ENCODE measurements at regions not wholly inside any gene's neighbourhood (a gene's known extent, or its start where the extent isn't known, plus 50 kb on each side); places are given as distances from the start of the nearest gene placed in this dataset.

DNA sequence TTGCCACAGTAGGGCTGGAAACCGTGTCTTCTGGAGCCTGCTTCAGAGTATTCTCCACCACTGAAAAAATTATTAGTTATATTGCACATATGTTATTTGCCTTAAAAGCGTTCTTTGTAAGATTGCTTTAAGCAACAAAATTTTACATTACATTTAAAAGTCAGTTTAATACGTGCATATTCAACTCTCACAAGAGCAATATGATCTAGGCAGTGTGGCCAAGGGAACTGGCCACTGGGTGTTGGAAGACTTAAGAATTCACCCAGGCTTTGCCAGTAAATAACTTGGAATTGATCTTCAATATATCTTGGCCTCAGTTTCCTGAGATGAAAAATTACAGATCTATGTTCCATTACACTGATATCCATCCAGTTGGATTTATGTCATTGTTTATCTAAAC lies 694.4 kb downstream of the EFNA5 start:
- TF ChIP-seq, protein P1, sequence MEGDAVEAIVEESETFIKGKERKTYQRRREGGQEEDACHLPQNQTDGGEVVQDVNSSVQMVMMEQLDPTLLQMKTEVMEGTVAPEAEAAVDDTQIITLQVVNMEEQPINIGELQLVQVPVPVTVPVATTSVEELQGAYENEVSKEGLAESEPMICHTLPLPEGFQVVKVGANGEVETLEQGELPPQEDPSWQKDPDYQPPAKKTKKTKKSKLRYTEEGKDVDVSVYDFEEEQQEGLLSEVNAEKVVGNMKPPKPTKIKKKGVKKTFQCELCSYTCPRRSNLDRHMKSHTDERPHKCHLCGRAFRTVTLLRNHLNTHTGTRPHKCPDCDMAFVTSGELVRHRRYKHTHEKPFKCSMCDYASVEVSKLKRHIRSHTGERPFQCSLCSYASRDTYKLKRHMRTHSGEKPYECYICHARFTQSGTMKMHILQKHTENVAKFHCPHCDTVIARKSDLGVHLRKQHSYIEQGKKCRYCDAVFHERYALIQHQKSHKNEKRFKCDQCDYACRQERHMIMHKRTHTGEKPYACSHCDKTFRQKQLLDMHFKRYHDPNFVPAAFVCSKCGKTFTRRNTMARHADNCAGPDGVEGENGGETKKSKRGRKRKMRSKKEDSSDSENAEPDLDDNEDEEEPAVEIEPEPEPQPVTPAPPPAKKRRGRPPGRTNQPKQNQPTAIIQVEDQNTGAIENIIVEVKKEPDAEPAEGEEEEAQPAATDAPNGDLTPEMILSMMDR (IDR thresholded peaks at IDR 0.05; ENCODE audit: borderline replicate concordance, extremely low read depth, insufficient read depth) = no peak
- Histone ChIP-seq H3K4me3 (ENCODE audit: low read length in 3 of 3) (no peak overlapping the region), H3K9ac (ENCODE audit: low read length in 3 of 3) (no peak overlapping the region), H3K9me3 (ENCODE audit: control insufficient read depth in 2 of 3, insufficient read depth in 1 of 3, low read length in 3 of 3) (no peaks in the 10 kb centered on the region), H3K27ac (ENCODE audit: low read depth in 2 of 2, low read length in 2 of 2) (no peak overlapping the region), H3K4me1 (ENCODE audit: control insufficient read depth in 2 of 3, insufficient read depth in 2 of 3, low read depth in 1 of 3, low read length in 3 of 3) (no peaks in the 10 kb centered on the region), H3K27me3 (ENCODE audit: control insufficient read depth, insufficient read depth, low read length) (no peaks in the 10 kb centered on the region), H3K36me3 (ENCODE audit: control insufficient read depth in 2 of 3, insufficient read depth in 3 of 3, low read length in 3 of 3) (no peaks in the 10 kb centered on the region)
- FAIRE-seq (no peak), DNase-seq (no peak)
- intact Hi-C loops (cut with DNase I) = no loop called here

DNA sequence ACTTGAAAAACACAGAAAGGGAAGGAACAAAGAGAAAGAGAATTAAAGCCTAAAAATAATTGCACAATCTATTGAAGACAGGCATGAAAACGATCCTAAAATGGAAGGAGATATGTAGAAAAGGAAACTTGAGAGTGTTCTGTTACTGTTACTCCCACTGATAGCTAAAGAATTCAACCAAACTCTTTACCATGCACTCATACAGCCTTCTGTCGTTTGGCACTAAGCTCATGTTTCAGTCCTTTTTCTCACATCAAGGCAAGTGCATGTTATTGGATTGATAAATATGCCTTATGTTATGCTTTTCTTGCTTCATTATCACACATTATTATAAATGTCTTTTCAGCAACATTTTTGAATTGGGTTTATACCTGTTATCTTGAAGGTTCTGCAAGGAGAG lies 696.5 kb downstream of the EFNA5 start:
- H3K9me3 ChIP-seq (ENCODE audit: control insufficient read depth in 2 of 3, insufficient read depth in 1 of 3, low read length in 3 of 3) = no peaks in the 10 kb centered on the region
- no peak overlapping the region for H3K4me3 ChIP-seq (ENCODE audit: low read length in 3 of 3)
- no peaks in the 10 kb centered on the region for H3K27me3 ChIP-seq (ENCODE audit: control insufficient read depth, insufficient read depth, low read length)
- TF ChIP-seq, protein P1 (IDR thresholded peaks at IDR 0.05; ENCODE audit: borderline replicate concordance, extremely low read depth, insufficient read depth) = no peak
- intact Hi-C loops (cut with DNase I) = no loop called here
- H3K36me3 ChIP-seq (ENCODE audit: control insufficient read depth in 2 of 3, insufficient read depth in 3 of 3, low read length in 3 of 3) = no peaks in the 10 kb centered on the region
- no peak overlapping the region for H3K9ac ChIP-seq (ENCODE audit: low read length in 3 of 3)
- no peak overlapping the region for H3K27ac ChIP-seq (ENCODE audit: low read depth in 2 of 2, low read length in 2 of 2)
- no peaks in the 10 kb centered on the region for H3K4me1 ChIP-seq (ENCODE audit: control insufficient read depth in 2 of 3, insufficient read depth in 2 of 3, low read depth in 1 of 3, low read length in 3 of 3)
- FAIRE-seq = no peak
- DNase-seq = peak in 1 of 5 donors; percentile 26

DNA sequence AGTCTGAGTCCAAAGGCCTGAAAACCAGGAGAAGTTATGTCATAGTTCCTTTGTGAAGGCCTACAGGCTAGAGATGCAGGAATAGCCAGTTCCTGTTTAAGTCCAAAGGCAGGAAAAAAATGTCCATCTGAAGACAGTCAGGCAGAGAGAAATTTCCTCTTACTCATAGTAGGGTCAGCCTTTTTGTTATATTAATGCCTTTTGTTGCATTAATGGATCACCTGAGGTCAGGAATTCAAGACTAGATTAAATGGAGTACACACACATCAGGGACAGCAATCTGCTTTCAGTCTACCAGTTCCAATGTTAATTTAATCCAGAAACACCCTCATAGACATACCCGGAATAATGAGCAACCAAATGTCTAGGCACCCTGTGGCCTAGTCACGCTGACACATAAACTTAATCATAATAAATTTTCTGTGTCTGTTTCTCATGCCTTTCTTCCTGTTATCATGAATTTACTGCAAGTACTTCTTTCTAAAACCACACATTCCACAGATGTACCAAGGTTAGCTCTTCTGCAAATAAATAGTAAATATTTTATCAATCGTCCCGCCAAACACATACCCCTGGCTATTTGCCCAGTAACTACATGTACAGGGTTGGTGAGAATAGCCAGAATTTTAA lies 703.9 kb downstream of the EFNA5 start:
- Histone ChIP-seq H3K9me3 (ENCODE audit: control insufficient read depth in 2 of 3, insufficient read depth in 1 of 3, low read length in 3 of 3) (no peaks in the 10 kb centered on the region), H3K4me3 (ENCODE audit: low read length in 3 of 3) (no peak overlapping the region), H3K4me1 (ENCODE audit: control insufficient read depth in 2 of 3, insufficient read depth in 2 of 3, low read depth in 1 of 3, low read length in 3 of 3) (no peaks in the 10 kb centered on the region), H3K36me3 (ENCODE audit: control insufficient read depth in 2 of 3, insufficient read depth in 3 of 3, low read length in 3 of 3) (no peaks in the 10 kb centered on the region), H3K27me3 (ENCODE audit: control insufficient read depth, insufficient read depth, low read length) (no peaks in the 10 kb centered on the region), H3K27ac (ENCODE audit: low read depth in 2 of 2, low read length in 2 of 2) (no peak overlapping the region), H3K9ac (ENCODE audit: low read length in 3 of 3) (no peak overlapping the region)
- intact Hi-C loops (cut with DNase I) = no loop called here
- TF ChIP-seq, protein P1 (IDR thresholded peaks at IDR 0.05; ENCODE audit: borderline replicate concordance, extremely low read depth, insufficient read depth) = no peak
- DNase-seq (no peak), FAIRE-seq (no peak)

DNA sequence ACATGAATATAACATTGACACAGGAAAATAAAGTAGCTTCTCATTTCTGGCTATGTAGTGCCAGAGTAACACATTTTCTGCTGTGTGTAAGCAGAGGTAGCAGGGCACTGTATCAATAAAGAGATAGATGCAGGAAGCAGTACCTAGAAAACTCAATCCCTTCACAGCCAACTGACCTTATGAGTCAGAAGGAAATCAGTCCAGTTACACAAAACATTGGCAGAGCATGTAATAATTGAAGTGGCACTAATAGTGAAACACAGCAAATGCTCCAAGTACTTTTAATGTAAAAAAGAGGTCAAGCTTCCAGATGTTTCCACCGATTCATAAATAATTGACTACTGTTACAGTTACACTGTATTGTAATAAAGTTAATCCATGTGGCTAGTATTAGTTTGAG lies 706.6 kb downstream of the EFNA5 start:
- no peaks in the 10 kb centered on the region for H3K36me3 ChIP-seq (ENCODE audit: control insufficient read depth in 2 of 3, insufficient read depth in 3 of 3, low read length in 3 of 3)
- peak in 1 of 5 donors; percentile 51 for DNase-seq

More for the DNA sequence above, 706.6 kb downstream of the EFNA5 start:
- TF ChIP-seq, protein P1 (IDR thresholded peaks at IDR 0.05; ENCODE audit: borderline replicate concordance, extremely low read depth, insufficient read depth) = no peak
- H3K4me3 ChIP-seq (ENCODE audit: low read length in 3 of 3) = no peak overlapping the region
- intact Hi-C loops (cut with DNase I) = no loop called here
- no peak for FAIRE-seq
- no peak overlapping the region for H3K27ac ChIP-seq (ENCODE audit: low read depth in 2 of 2, low read length in 2 of 2)
- no peaks in the 10 kb centered on the region for H3K9me3 ChIP-seq (ENCODE audit: control insufficient read depth in 2 of 3, insufficient read depth in 1 of 3, low read length in 3 of 3)
- H3K27me3 ChIP-seq (ENCODE audit: control insufficient read depth, insufficient read depth, low read length) = no peaks in the 10 kb centered on the region
- no peak overlapping the region for H3K9ac ChIP-seq (ENCODE audit: low read length in 3 of 3)
- H3K4me1 ChIP-seq (ENCODE audit: control insufficient read depth in 2 of 3, insufficient read depth in 2 of 3, low read depth in 1 of 3, low read length in 3 of 3) = no peaks in the 10 kb centered on the region
